Middle frontal gyrus (tissue), 1 donor: ENCODE measurements at regions not wholly inside any gene's neighbourhood (a gene's known extent, or its start where the extent isn't known, plus 50 kb on each side); places are given as distances from the start of the nearest gene placed in this dataset.
"Not testable (repeated sequence)": the region's sequence is repeated elsewhere in the genome, so short reads cannot be mapped to it uniquely, and the experiment has no call there.

Experiments used
- DNase-seq: peaks from one replicate; pipeline ENCODE4 v3.0.0-alpha.2; 2015; ENCODE audit warnings: low spot score; ENCODE audit errors: extremely low spot score

GRCh38 chr4:118587116-118587831, 97.9 kb upstream of the METTL14 start:
- DNase-seq = no peak

- DNase-seq = no peak
These were observed 97.2 kb upstream of the METTL14 start for GRCh38 chr4:118587946-118588345.

- DNase-seq = no peak
These were observed 95.6 kb upstream of the METTL14 start for GRCh38 chr4:118589471-118590055.

GRCh38 chr4:118591339-118592046, 93.7 kb upstream of the METTL14 start:
- DNase-seq = peak; percentile 75

- not testable (repeated sequence) for DNase-seq
These were observed 92.9 kb upstream of the METTL14 start for GRCh38 chr4:118592289-118592688.

GRCh38 chr4:118595883-118596282, 89.3 kb upstream of the METTL14 start:
- DNase-seq = not testable (repeated sequence)

GRCh38 chr4:118625097-118625496, 60.1 kb upstream of the METTL14 start:
- not testable (repeated sequence) for DNase-seq

GRCh38 chr4:118629697-118630096, 55.5 kb upstream of the METTL14 start:
- DNase-seq = not testable (repeated sequence)

GRCh38 chr4:118630897-118631296, 54.3 kb upstream of the METTL14 start:
- DNase-seq = not testable (repeated sequence)

GRCh38 chr4:118631321-118632050, 53.7 kb upstream of the METTL14 start:
- not testable (repeated sequence) for DNase-seq

- DNase-seq = not testable (repeated sequence)
These were observed 51.7 kb upstream of the METTL14 start for GRCh38 chr4:118633476-118633875.

GRCh38 chr4:118634126-118634875, 50.9 kb upstream of the METTL14 start:
- not testable (repeated sequence) for DNase-seq
